ENCODE measurements at regions not wholly inside any gene's neighbourhood (a gene's known extent, or its start where the extent isn't known, plus 50 kb on each side); places are given as distances from the start of the nearest gene placed in this dataset.

- no peak for FAIRE-seq
These were observed 52.7 kb upstream of the ELL2 start for GRCh38 chr5:96014395-96014794.

GRCh38 chr5:96013254-96013653 is 51.6 kb upstream of the ELL2 start:
- no peak for FAIRE-seq

- no peak for FAIRE-seq
These were observed 50.7 kb upstream of the ELL2 start for GRCh38 chr5:96012399-96012798.
